ENCODE measurements at regions not wholly inside any gene's neighbourhood (a gene's known extent, or its start where the extent isn't known, plus 50 kb on each side); places are given as distances from the start of the nearest gene placed in this dataset.

DNA sequence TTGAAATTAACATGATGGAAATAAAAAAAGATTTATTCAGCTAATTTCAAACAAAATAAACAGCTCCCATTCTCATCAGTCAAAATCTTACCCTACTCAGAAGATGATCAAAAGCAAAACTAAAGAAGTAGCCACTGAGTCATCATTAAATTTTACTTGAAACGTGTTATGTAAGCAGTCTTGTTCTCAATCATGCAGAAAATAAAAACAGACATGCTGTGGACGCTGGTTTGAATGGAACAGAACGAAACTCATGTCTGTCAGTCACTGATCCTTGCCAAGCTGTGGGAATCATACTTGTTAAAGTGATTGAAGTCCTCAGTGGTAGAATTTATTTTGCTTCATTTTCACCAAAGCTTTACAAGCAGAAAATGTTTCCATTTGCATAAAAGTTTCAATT is 77.2 kb upstream of the TLR3 start:
- Histone ChIP-seq H3K4me1 (ENCODE audit: control insufficient read depth in 2 of 2, insufficient read depth in 2 of 2, low read length in 1 of 2) (no peaks in the 10 kb centered on the region), H3K27me3 (ENCODE audit: control insufficient read depth in 1 of 2, insufficient read depth in 2 of 2, low read length in 2 of 2) (no peaks in the 10 kb centered on the region), H3K27ac (ENCODE audit: low read depth in 2 of 2, low read length in 1 of 2) (no peak overlapping the region), H3K4me3 (ENCODE audit: low read depth in 1 of 2, low read length in 2 of 2) (no peak overlapping the region), H3K36me3 (ENCODE audit: control insufficient read depth in 2 of 2, insufficient read depth in 2 of 2, low read length in 1 of 2) (no peaks in the 10 kb centered on the region), H3K9me3 (ENCODE audit: control insufficient read depth in 2 of 2, insufficient read depth in 1 of 2, low read depth in 1 of 2, low read length in 1 of 2) (no peaks in the 10 kb centered on the region)
- WGBS, 2 donors, result 41 to 58% methylated on average over 3 of the region's 3 CpGs

DNA sequence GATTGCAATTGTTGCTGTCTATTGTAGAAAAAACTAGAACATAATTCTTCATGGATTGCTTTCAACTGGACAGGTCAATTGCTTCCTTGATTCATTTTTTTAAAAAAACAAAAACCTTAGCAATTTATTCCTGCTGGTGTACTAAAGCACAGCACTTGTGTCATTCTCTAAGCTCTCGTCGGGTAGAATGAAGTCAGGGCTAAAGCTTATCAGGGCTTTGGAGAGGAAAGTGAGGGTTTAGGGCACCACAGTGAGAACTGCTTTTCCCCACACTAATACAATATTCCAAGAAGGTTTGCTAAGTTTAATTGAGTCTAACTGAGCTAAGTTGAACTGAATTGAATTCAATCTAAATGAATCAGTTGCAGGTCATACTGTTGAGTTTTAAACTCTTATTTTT is 76.4 kb upstream of the TLR3 start:
- Histone ChIP-seq H3K4me1 (ENCODE audit: control insufficient read depth in 2 of 2, insufficient read depth in 2 of 2, low read length in 1 of 2) (no peaks in the 10 kb centered on the region), H3K27me3 (ENCODE audit: control insufficient read depth in 1 of 2, insufficient read depth in 2 of 2, low read length in 2 of 2) (no peaks in the 10 kb centered on the region), H3K36me3 (ENCODE audit: control insufficient read depth in 2 of 2, insufficient read depth in 2 of 2, low read length in 1 of 2) (no peaks in the 10 kb centered on the region), H3K4me3 (ENCODE audit: low read depth in 1 of 2, low read length in 2 of 2) (no peak overlapping the region), H3K27ac (ENCODE audit: low read depth in 2 of 2, low read length in 1 of 2) (no peak overlapping the region), H3K9me3 (ENCODE audit: control insufficient read depth in 2 of 2, insufficient read depth in 1 of 2, low read depth in 1 of 2, low read length in 1 of 2) (no peaks in the 10 kb centered on the region)
- WGBS, 2 donors, result 73 to 85% methylated on average over 2 of the region's 2 CpGs

- 64% methylated on average over 6 of the region's 6 CpGs for WGBS, 2 donors
- no peaks in the 10 kb centered on the region for H3K9me3 ChIP-seq (ENCODE audit: control insufficient read depth in 2 of 2, insufficient read depth in 1 of 2, low read depth in 1 of 2, low read length in 1 of 2)
These were observed 75.5 kb upstream of the TLR3 start for GRCh38 chr4:185993328-185993973.

DNA sequence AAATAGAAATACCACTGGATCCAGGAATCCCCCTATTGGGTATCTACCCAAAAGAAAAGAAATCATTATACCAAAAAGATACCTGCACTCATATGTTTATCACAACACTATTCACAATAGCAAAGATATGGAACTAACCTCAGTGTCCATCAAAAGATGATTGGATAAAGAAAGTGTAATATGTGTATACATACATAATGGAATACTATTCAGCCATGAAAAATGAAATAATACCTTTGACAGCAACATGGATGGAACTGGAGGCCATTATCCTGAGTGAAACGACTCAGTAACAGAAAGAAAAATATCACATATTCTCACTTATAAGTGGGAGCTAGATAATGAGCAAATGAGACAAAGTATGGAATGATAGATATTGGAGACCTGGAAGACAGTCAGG is 74.2 kb upstream of the TLR3 start:
- 73% methylated on average over 1 of the region's 1 CpG for WGBS, 2 donors
- no peak overlapping the region for H3K27ac ChIP-seq (ENCODE audit: low read depth in 2 of 2, low read length in 1 of 2)
- H3K4me3 ChIP-seq (ENCODE audit: low read depth in 1 of 2, low read length in 2 of 2), result no peak overlapping the region
- no peaks in the 10 kb centered on the region for H3K9me3 ChIP-seq (ENCODE audit: control insufficient read depth in 2 of 2, insufficient read depth in 1 of 2, low read depth in 1 of 2, low read length in 1 of 2)
- H3K27me3 ChIP-seq (ENCODE audit: control insufficient read depth in 1 of 2, insufficient read depth in 2 of 2, low read length in 2 of 2), result no peaks in the 10 kb centered on the region
- H3K4me1 ChIP-seq (ENCODE audit: control insufficient read depth in 2 of 2, insufficient read depth in 2 of 2, low read length in 1 of 2), result no peaks in the 10 kb centered on the region
- H3K36me3 ChIP-seq (ENCODE audit: control insufficient read depth in 2 of 2, insufficient read depth in 2 of 2, low read length in 1 of 2), result no peaks in the 10 kb centered on the region

More at GRCh38 chr4:185993328-185993973, 75.5 kb upstream of the TLR3 start:
- no peaks in the 10 kb centered on the region for H3K36me3 ChIP-seq (ENCODE audit: control insufficient read depth in 2 of 2, insufficient read depth in 2 of 2, low read length in 1 of 2)
- no peak overlapping the region for H3K27ac ChIP-seq (ENCODE audit: low read depth in 2 of 2, low read length in 1 of 2)
- no peaks in the 10 kb centered on the region for H3K4me1 ChIP-seq (ENCODE audit: control insufficient read depth in 2 of 2, insufficient read depth in 2 of 2, low read length in 1 of 2)
- H3K4me3 ChIP-seq (ENCODE audit: low read depth in 1 of 2, low read length in 2 of 2), result no peak overlapping the region
- H3K27me3 ChIP-seq (ENCODE audit: control insufficient read depth in 1 of 2, insufficient read depth in 2 of 2, low read length in 2 of 2), result no peaks in the 10 kb centered on the region

- Histone ChIP-seq H3K4me3 (ENCODE audit: low read depth in 1 of 2, low read length in 2 of 2) (no peak overlapping the region), H3K4me1 (ENCODE audit: control insufficient read depth in 2 of 2, insufficient read depth in 2 of 2, low read length in 1 of 2) (no peaks in the 10 kb centered on the region), H3K9me3 (ENCODE audit: control insufficient read depth in 2 of 2, insufficient read depth in 1 of 2, low read depth in 1 of 2, low read length in 1 of 2) (no peaks in the 10 kb centered on the region), H3K27ac (ENCODE audit: low read depth in 2 of 2, low read length in 1 of 2) (no peak overlapping the region), H3K27me3 (ENCODE audit: control insufficient read depth in 1 of 2, insufficient read depth in 2 of 2, low read length in 2 of 2) (no peaks in the 10 kb centered on the region), H3K36me3 (ENCODE audit: control insufficient read depth in 2 of 2, insufficient read depth in 2 of 2, low read length in 1 of 2) (no peaks in the 10 kb centered on the region)
- WGBS, 2 donors, result 92 to 96% methylated on average over 6 of the region's 6 CpGs
These were observed 73.3 kb upstream of the TLR3 start for GRCh38 chr4:185995665-185996064.

DNA sequence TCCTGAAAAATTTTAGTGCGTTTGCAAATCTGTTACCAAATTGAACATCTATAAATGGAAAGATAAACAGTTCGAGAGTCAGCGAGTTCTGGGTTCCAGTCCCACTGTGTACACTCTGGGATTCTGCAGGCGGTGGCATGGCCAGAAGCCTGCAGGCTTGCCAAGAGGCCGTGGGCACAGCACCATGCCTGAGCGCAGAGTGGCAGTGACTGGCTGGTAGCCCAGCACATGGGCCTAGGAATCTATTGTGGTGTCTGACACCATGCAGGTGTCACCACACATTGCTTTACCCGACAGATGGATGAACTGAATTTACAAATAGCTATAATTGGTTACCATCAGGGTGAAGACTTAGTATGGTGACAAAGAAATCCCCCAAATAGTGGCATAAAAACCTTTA is 71.7 kb upstream of the TLR3 start:
- Histone ChIP-seq H3K9me3 (ENCODE audit: control insufficient read depth in 2 of 2, insufficient read depth in 1 of 2, low read depth in 1 of 2, low read length in 1 of 2) (no peaks in the 10 kb centered on the region), H3K36me3 (ENCODE audit: control insufficient read depth in 2 of 2, insufficient read depth in 2 of 2, low read length in 1 of 2) (no peaks in the 10 kb centered on the region), H3K27me3 (ENCODE audit: control insufficient read depth in 1 of 2, insufficient read depth in 2 of 2, low read length in 2 of 2) (no peaks in the 10 kb centered on the region), H3K4me3 (ENCODE audit: low read depth in 1 of 2, low read length in 2 of 2) (no peak overlapping the region), H3K4me1 (ENCODE audit: control insufficient read depth in 2 of 2, insufficient read depth in 2 of 2, low read length in 1 of 2) (no peaks in the 10 kb centered on the region), H3K27ac (ENCODE audit: low read depth in 2 of 2, low read length in 1 of 2) (no peak overlapping the region)
- 67 to 80% methylated on average over 7 of the region's 7 CpGs for WGBS, 2 donors

DNA sequence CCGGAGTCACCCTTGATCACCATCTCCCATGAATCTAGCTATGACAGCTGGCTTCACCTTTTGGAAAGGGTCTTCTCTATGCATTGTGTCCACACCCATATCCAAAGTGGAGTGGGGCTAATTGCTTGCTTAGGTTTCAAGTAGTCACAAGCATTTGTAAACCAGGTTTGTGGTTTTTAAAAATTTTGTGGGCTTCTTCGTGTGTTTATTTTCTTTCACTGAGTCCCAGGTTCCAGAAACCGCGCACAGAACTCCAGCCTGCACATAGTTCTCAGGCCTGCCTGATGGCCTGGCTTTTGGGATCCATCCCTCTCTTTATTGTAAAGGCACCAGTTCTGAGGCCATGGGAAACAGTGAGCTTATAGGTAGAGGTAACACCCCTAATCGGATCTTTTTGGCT is 70.2 kb upstream of the TLR3 start:
- 79 to 87% methylated on average over 5 of the region's 5 CpGs for WGBS, 2 donors
- Histone ChIP-seq H3K4me1 (ENCODE audit: control insufficient read depth in 2 of 2, insufficient read depth in 2 of 2, low read length in 1 of 2) (no peaks in the 10 kb centered on the region), H3K27me3 (ENCODE audit: control insufficient read depth in 1 of 2, insufficient read depth in 2 of 2, low read length in 2 of 2) (no peaks in the 10 kb centered on the region), H3K9me3 (ENCODE audit: control insufficient read depth in 2 of 2, insufficient read depth in 1 of 2, low read depth in 1 of 2, low read length in 1 of 2) (no peaks in the 10 kb centered on the region), H3K36me3 (ENCODE audit: control insufficient read depth in 2 of 2, insufficient read depth in 2 of 2, low read length in 1 of 2) (no peaks in the 10 kb centered on the region), H3K4me3 (ENCODE audit: low read depth in 1 of 2, low read length in 2 of 2) (no peak overlapping the region), H3K27ac (ENCODE audit: low read depth in 2 of 2, low read length in 1 of 2) (peak overlapping the region in 1 of 2 donors; percentile 26)

DNA sequence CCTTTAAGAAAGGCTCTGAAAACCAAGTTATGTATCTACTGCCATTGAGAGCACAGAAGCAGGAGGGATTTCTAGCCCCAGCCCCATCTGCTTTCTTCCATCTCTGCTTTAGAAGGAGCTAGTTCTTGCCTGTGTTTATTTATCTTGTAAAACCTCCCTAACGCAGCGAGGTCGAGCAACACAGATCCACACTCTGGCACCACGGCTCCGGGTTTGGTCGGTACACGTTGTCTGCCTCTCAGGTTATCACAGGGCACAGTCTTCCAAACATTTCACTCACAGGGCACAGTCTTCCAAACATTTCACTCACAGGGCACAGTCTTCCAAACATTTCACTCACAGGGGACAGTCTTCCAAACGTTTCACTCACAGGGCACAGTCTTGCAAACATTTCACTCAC is 69.7 kb upstream of the TLR3 start:
- no peaks in the 10 kb centered on the region for H3K27me3 ChIP-seq (ENCODE audit: control insufficient read depth in 1 of 2, insufficient read depth in 2 of 2, low read length in 2 of 2)
- H3K36me3 ChIP-seq (ENCODE audit: control insufficient read depth in 2 of 2, insufficient read depth in 2 of 2, low read length in 1 of 2), result no peaks in the 10 kb centered on the region
- no peaks in the 10 kb centered on the region for H3K9me3 ChIP-seq (ENCODE audit: control insufficient read depth in 2 of 2, insufficient read depth in 1 of 2, low read depth in 1 of 2, low read length in 1 of 2)
- no peak overlapping the region for H3K4me3 ChIP-seq (ENCODE audit: low read depth in 1 of 2, low read length in 2 of 2)
- WGBS, 2 donors, result 30 to 50% methylated on average over 8 of the region's 8 CpGs
- H3K27ac ChIP-seq (ENCODE audit: low read depth in 2 of 2, low read length in 1 of 2), result peak overlapping the region in 1 of 2 donors; percentile 26
- H3K4me1 ChIP-seq (ENCODE audit: control insufficient read depth in 2 of 2, insufficient read depth in 2 of 2, low read length in 1 of 2), result no peaks in the 10 kb centered on the region

GRCh38 chr4:186002853-186003252 is 66.1 kb upstream of the TLR3 start:
- Histone ChIP-seq H3K27ac (ENCODE audit: low read depth in 2 of 2, low read length in 1 of 2) (no peak overlapping the region), H3K36me3 (ENCODE audit: control insufficient read depth in 2 of 2, insufficient read depth in 2 of 2, low read length in 1 of 2) (no peaks in the 10 kb centered on the region), H3K4me3 (ENCODE audit: low read depth in 1 of 2, low read length in 2 of 2) (no peak overlapping the region), H3K9me3 (ENCODE audit: control insufficient read depth in 2 of 2, insufficient read depth in 1 of 2, low read depth in 1 of 2, low read length in 1 of 2) (no peaks in the 10 kb centered on the region), H3K27me3 (ENCODE audit: control insufficient read depth in 1 of 2, insufficient read depth in 2 of 2, low read length in 2 of 2) (no peaks in the 10 kb centered on the region), H3K4me1 (ENCODE audit: control insufficient read depth in 2 of 2, insufficient read depth in 2 of 2, low read length in 1 of 2) (no peaks in the 10 kb centered on the region)
- 85 to 86% methylated on average over 9 of the region's 9 CpGs for WGBS, 2 donors

- Histone ChIP-seq H3K9me3 (ENCODE audit: control insufficient read depth in 2 of 2, insufficient read depth in 1 of 2, low read depth in 1 of 2, low read length in 1 of 2) (no peaks in the 10 kb centered on the region), H3K27me3 (ENCODE audit: control insufficient read depth in 1 of 2, insufficient read depth in 2 of 2, low read length in 2 of 2) (no peaks in the 10 kb centered on the region), H3K27ac (ENCODE audit: low read depth in 2 of 2, low read length in 1 of 2) (no peak overlapping the region), H3K36me3 (ENCODE audit: control insufficient read depth in 2 of 2, insufficient read depth in 2 of 2, low read length in 1 of 2) (no peaks in the 10 kb centered on the region), H3K4me1 (ENCODE audit: control insufficient read depth in 2 of 2, insufficient read depth in 2 of 2, low read length in 1 of 2) (no peaks in the 10 kb centered on the region), H3K4me3 (ENCODE audit: low read depth in 1 of 2, low read length in 2 of 2) (no peak overlapping the region)
- WGBS, 2 donors, result 75 to 83% methylated on average over 6 of the region's 6 CpGs
These were observed 65.2 kb upstream of the TLR3 start for GRCh38 chr4:186003746-186004145.

All from esophagus (tissue), 2 donors.